Activated CD4-positive, alpha-beta T cell treated with anti-CD3 and anti-CD28 coated beads, Interleukin-2, Interleukin-6, amounts not matched to agents 100 ng/mL and 50 ng/mL, durations not matched to agents 16 hours and 8 hours (primary cell): ENCODE measurements at regions not wholly inside any gene's neighbourhood (a gene's known extent, or its start where the extent isn't known, plus 50 kb on each side); places are given as distances from the start of the nearest gene placed in this dataset.

Experiments used
- DNase-seq: peaks from one replicate; pipeline ENCODE4 v3.0.0-alpha.2; 2020

- no peak for DNase-seq
Observed at GRCh38 chr1:240667351-240667750, 55.4 kb upstream of the GREM2 start.

DNA sequence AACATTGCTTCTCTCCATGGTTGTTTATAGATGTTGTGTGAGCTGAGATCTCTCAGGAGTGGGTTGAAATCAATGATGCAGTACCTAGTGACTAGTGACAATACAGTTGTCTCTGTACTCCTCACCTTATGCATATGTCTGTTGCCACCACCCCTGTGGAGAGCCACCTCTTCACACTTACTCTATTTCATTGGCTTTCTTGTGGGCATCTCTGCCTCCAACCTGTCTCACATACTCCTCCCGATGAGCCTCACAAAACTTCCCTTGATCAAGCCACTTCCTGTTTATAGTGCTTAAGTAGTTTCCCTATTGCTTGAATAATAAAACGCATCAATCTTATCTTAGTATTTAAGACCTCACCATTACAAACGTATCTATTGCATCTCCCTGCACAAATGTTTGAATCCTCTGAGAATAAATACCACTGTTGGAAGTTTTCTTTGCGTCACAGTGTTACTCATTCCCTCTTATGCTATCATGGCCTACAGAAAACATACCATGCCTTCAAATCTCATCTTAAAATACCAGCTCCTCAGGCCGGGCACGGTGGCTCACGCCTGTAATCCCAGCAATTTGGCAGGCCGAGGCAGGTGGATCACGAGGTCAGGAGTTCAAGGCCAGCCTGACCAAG is 54.7 kb upstream of the GREM2 start:
- no peak for DNase-seq

GRCh38 chr1:240663169-240663879 is 51.4 kb upstream of the GREM2 start:
- no peak for DNase-seq
